A549 (cell line): ENCODE measurements at regions not wholly inside any gene's neighbourhood (a gene's known extent, or its start where the extent isn't known, plus 50 kb on each side); places are given as distances from the start of the nearest gene placed in this dataset.
"Not testable (repeated sequence)": the region's sequence is repeated elsewhere in the genome, so short reads cannot be mapped to it uniquely, and the experiment has no call there.

ENCODE experiments used
- ATAC-seq, 2 experiments: fragments of 200-7000 bp in 1 of 2; fragments of >200 bp in 1 of 2; cut with Nextera tagmentation in 1 of 2; cut with Tn5 transposase in 1 of 2; 3 replicates each; pipeline versions ENCODE4 v1.8.0 to v1.9.1; 2018 to 2020; ENCODE audit warnings: mild to moderate bottlenecking in 1 of 2, moderate library complexity in 1 of 2
- CTCF ChIA-PET: fragments of 300-600 bp; sonication (Branson Sonifier 250); formaldehyde crosslinking; extraction: SDS; loops from one replicate; lab custom pipeline; 2021; ENCODE audit warnings: antibody characterized with exemption, inconsistent platforms; lab: Yijun Ruan, JAX
- POLR2A ChIA-PET: fragments of 350-600 bp; formaldehyde crosslinking; extraction: SDS; loops from one replicate; lab custom pipeline; 2021; ENCODE audit warnings: antibody characterized with exemption, inconsistent platforms; lab: Yijun Ruan, JAX
- DNase-seq, 2 experiments: peaks; one replicate each; pipeline versions ENCODE4 v3.0.0 to v3.0.0-alpha.2; 2011 to 2016; ENCODE audit warnings: low read depth in 1 of 2, low spot score in 1 of 2
- FAIRE-seq: peaks from 2 replicates; lab custom pipeline; 2011; peaks lifted over from hg19 to GRCh38; lab: Jason Lieb, UNC
- H3K27ac ChIP-seq, 2 experiments: fragments of >200 bp; sonication (Bioruptor Twin); formaldehyde crosslinking; 3 replicates each; pipeline ENCODE4 v1.5.1; 2016 to 2017
- H3K4me1 ChIP-seq: fragments of >200 bp; sonication (Bioruptor Twin); formaldehyde crosslinking; 3 replicates; pipeline ENCODE4 v1.6.1; 2016
- H3K4me2 ChIP-seq: fragments of >200 bp; sonication (Bioruptor Twin); formaldehyde crosslinking; 3 replicates; pipeline ENCODE4 v1.6.1; 2016
- H3K4me3 ChIP-seq: fragments of >200 bp; sonication (Bioruptor Twin); formaldehyde crosslinking; 3 replicates; pipeline ENCODE4 v1.5.1; 2016
- H3K9me3 ChIP-seq: fragments of >200 bp; sonication (Bioruptor Twin); formaldehyde crosslinking; 3 replicates; pipeline ENCODE4 v1.6.1; 2016
- CBX2 ChIP-seq: fragments of 200-600 bp; sonication (generic); IDR thresholded peaks from 2 replicates; pipeline ENCODE4 v1.6.1; 2016; ENCODE audit warnings: low read depth, mild to moderate bottlenecking, borderline replicate concordance
- CHD2 ChIP-seq: fragments of 150-350 bp; IDR thresholded peaks from 2 replicates; pipeline ENCODE4 v1.6.1; 2014; ENCODE audit warnings: low read length; ENCODE audit not compliant: partially characterized antibody
- EHMT2 ChIP-seq: fragments of 200-600 bp; sonication (generic); IDR thresholded peaks from 2 replicates; pipeline ENCODE4 v1.6.1; 2016; ENCODE audit warnings: antibody characterized with exemption, low read depth, mild to moderate bottlenecking, moderate library complexity
- ELK1 ChIP-seq: fragments of 150-350 bp; IDR thresholded peaks from 2 replicates; pipeline ENCODE4 v1.6.1; 2014; ENCODE audit warnings: low read depth, mild to moderate bottlenecking, low read length
- EP300 ChIP-seq, 2 experiments: fragments of >200 bp; sonication (Bioruptor Twin); formaldehyde crosslinking; IDR thresholded peaks; 2 replicates in 1 of 2; 3 replicates in 1 of 2; pipeline ENCODE4 v1.6.1; 2016 to 2017
- MAFK ChIP-seq: fragments of 450-650 bp; IDR thresholded peaks from 2 replicates; pipeline ENCODE4 v1.6.1; 2014; ENCODE audit not compliant: partially characterized antibody
- MAX ChIP-seq: IDR thresholded peaks from 2 replicates; pipeline ENCODE4 v1.6.1; 2012
- NPAS2 ChIP-seq: fragments of 250-450 bp; sonication (Bioruptor Pico); IDR thresholded peaks from 2 replicates; pipeline ENCODE4 v1.8.0; 2022; ENCODE audit warnings: mild to moderate bottlenecking, moderate library complexity, borderline replicate concordance
- RARB ChIP-seq: fragments of 250-450 bp; sonication (Bioruptor Pico); IDR thresholded peaks from 2 replicates; pipeline ENCODE4 v1.8.0; 2021; ENCODE audit warnings: mild to moderate bottlenecking, moderate library complexity
- RFX5 ChIP-seq: fragments of 450-650 bp; IDR thresholded peaks from 2 replicates; pipeline ENCODE4 v1.7.1; 2014; ENCODE audit warnings: antibody characterized with exemption, mild to moderate bottlenecking, moderate library complexity
- ZFP36 ChIP-seq: fragments of 450-650 bp; IDR thresholded peaks from 2 replicates; pipeline ENCODE4 v1.6.1; 2014; ENCODE audit warnings: borderline replicate concordance; ENCODE audit not compliant: partially characterized antibody
- WGBS: methylation state at CpG from one replicate; pipeline ENCODE4 v1.1.6; 2017; ENCODE audit errors: missing lambda C conversion rate; 5-methylcytosine and 5-hydroxymethylcytosine counted together

- H3K4me2 ChIP-seq, CTCF ChIA-PET: not testable (repeated sequence)
Observed at GRCh38 chr11:48649064-48649463, 160.5 kb downstream of the OR4A47 start.

GRCh38 chr11:48669146-48669545 is 180.6 kb downstream of the OR4A47 start:
- POLR2A ChIA-PET, result no interaction called here
- H3K4me1 ChIP-seq, result no peaks in the 10 kb centered on the region
- FAIRE-seq (no peak), ATAC-seq (no peak), DNase-seq (no peak)
- no peak overlapping the region for H3K4me3 ChIP-seq
- H3K27ac ChIP-seq, result no peak overlapping the region
- CTCF ChIA-PET, result no interaction called here
- H3K9me3 ChIP-seq, result peaks cover 4% of the 10 kb centered on the region; the same call in 2 of the 3 replicates
- WGBS, result 5% methylated on average over 1 of the region's 1 CpG
- H3K4me2 ChIP-seq, result no peak overlapping the region
- no peak for TF ChIP-seq RFX5
- TF ChIP-seq MAFK, result peak; percentile 69

More at GRCh38 chr11:48649064-48649463, 160.5 kb downstream of the OR4A47 start:
- H3K9me3 ChIP-seq, POLR2A ChIA-PET, H3K4me1 ChIP-seq, DNase-seq, FAIRE-seq, H3K27ac ChIP-seq, ATAC-seq, H3K4me3 ChIP-seq: not testable (repeated sequence)
- WGBS, result 34% methylated on average over 3 of the region's 3 CpGs

GRCh38 chr11:48675945-48676344 is 187.4 kb downstream of the OR4A47 start:
- no peak overlapping the region for H3K4me3 ChIP-seq
- no peak for FAIRE-seq
- no peak overlapping the region for H3K4me2 ChIP-seq
- ChIA-PET CTCF (no interaction called here), POLR2A (no interaction called here)
- no peaks in the 10 kb centered on the region for H3K4me1 ChIP-seq
- ATAC-seq, result no peak
- H3K9me3 ChIP-seq, result peaks cover 4% of the 10 kb centered on the region; the same call in 2 of the 3 replicates
- DNase-seq, result no peak
- 11% methylated on average over 3 of the region's 3 CpGs for WGBS
- peak; percentile 71 for TF ChIP-seq MAFK
- TF ChIP-seq NPAS2 (CRISPR knock-in tag), result no peak
- TF ChIP-seq EP300 (IDR thresholded peaks at IDR 0.05), result no peak
- TF ChIP-seq CHD2, result no peak
- no peak for TF ChIP-seq RARB (CRISPR knock-in tag)
- TF ChIP-seq, all 56 proteins: peak for 1
- H3K27ac ChIP-seq, result no peak overlapping the region

GRCh38 chr11:48683226-48683720 is 194.7 kb downstream of the OR4A47 start:
- Histone ChIP-seq H3K27ac (no peak overlapping the region), H3K4me2 (no peak overlapping the region), H3K4me3 (no peak overlapping the region), H3K4me1 (no peaks in the 10 kb centered on the region), H3K9me3 (no peaks in the 10 kb centered on the region)
- POLR2A ChIA-PET, result no interaction called here
- FAIRE-seq (no peak), DNase-seq (no peak), ATAC-seq (no peak)
- WGBS, result 4% methylated on average over 5 of the region's 5 CpGs
- CTCF ChIA-PET, result no interaction called here
- TF ChIP-seq ZFP36 (no peak), EHMT2 (no peak), ELK1 (no peak), MAX (no peak), CBX2 (no peak)

- H3K9me3 ChIP-seq, ATAC-seq, CTCF ChIA-PET, H3K27ac ChIP-seq, DNase-seq, FAIRE-seq, H3K4me2 ChIP-seq, H3K4me3 ChIP-seq, H3K4me1 ChIP-seq, POLR2A ChIA-PET: not testable (repeated sequence)
- WGBS, result 2% methylated on average over 5 of the region's 5 CpGs
Observed at GRCh38 chr11:48729503-48729902, 240.9 kb downstream of the OR4A47 start.

GRCh38 chr11:48750081-48750480 is 233.6 kb downstream of the TRIM51G start:
- 20% methylated on average over 7 of the region's 10 CpGs for WGBS
- H3K4me2 ChIP-seq, CTCF ChIA-PET, H3K4me1 ChIP-seq, H3K4me3 ChIP-seq, H3K9me3 ChIP-seq, FAIRE-seq, ATAC-seq, H3K27ac ChIP-seq, POLR2A ChIA-PET, DNase-seq: not testable (repeated sequence)
